NCI-H2081 treated with DMSO at 0.1 percent for 48 hours (cell line): ENCODE measurements at regions not wholly inside any gene's neighbourhood (a gene's known extent, or its start where the extent isn't known, plus 50 kb on each side); places are given as distances from the start of the nearest gene placed in this dataset.
"Not testable (repeated sequence)": the region's sequence is repeated elsewhere in the genome, so short reads cannot be mapped to it uniquely, and the experiment has no call there.

Source experiments
- DNase-seq: peaks from one replicate; lab custom pipeline; 2025; lab: John Stamatoyannopoulos, UW

- DNase-seq = no peak
Measured at GRCh38 chr6:91196729-91197128, 609.9 kb upstream of the MAP3K7 start.

GRCh38 chr6:91193446-91193845 lies 606.6 kb upstream of the MAP3K7 start:
- DNase-seq = no peak

GRCh38 chr6:91190041-91190440 lies 603.2 kb upstream of the MAP3K7 start:
- not testable (repeated sequence) for DNase-seq

- no peak for DNase-seq
Measured at GRCh38 chr6:91185072-91185471, 598.2 kb upstream of the MAP3K7 start.

GRCh38 chr6:91181416-91181815 lies 594.5 kb upstream of the MAP3K7 start:
- no peak for DNase-seq

GRCh38 chr6:91173651-91174050 lies 586.8 kb upstream of the MAP3K7 start:
- no peak for DNase-seq

- no peak for DNase-seq
Measured at GRCh38 chr6:91173186-91173585, 586.3 kb upstream of the MAP3K7 start.

GRCh38 chr6:91171754-91172462 lies 585.0 kb upstream of the MAP3K7 start:
- DNase-seq = no peak

- DNase-seq = no peak
Measured at GRCh38 chr6:91167846-91168245, 581.0 kb upstream of the MAP3K7 start.

- no peak for DNase-seq
Measured at GRCh38 chr6:91166271-91167046, 579.6 kb upstream of the MAP3K7 start.

GRCh38 chr6:91164105-91164504 lies 577.2 kb upstream of the MAP3K7 start:
- DNase-seq = no peak

- no peak for DNase-seq
Measured at GRCh38 chr6:91161246-91161645, 574.4 kb upstream of the MAP3K7 start.

- no peak for DNase-seq
Measured at GRCh38 chr6:91155129-91155785, 568.4 kb upstream of the MAP3K7 start.

GRCh38 chr6:91152824-91153223 lies 566.0 kb upstream of the MAP3K7 start:
- DNase-seq = no peak

GRCh38 chr6:91149956-91150705 lies 563.3 kb upstream of the MAP3K7 start:
- no peak for DNase-seq

- no peak for DNase-seq
Measured at GRCh38 chr6:91149246-91149955, 562.5 kb upstream of the MAP3K7 start.

GRCh38 chr6:91144126-91144525 lies 557.3 kb upstream of the MAP3K7 start:
- DNase-seq = no peak

- no peak for DNase-seq
Measured at GRCh38 chr6:91142154-91142553, 555.3 kb upstream of the MAP3K7 start.

- no peak for DNase-seq
Measured at GRCh38 chr6:91141346-91141745, 554.5 kb upstream of the MAP3K7 start.

GRCh38 chr6:91140449-91140848 lies 553.6 kb upstream of the MAP3K7 start:
- DNase-seq = no peak

GRCh38 chr6:91137286-91137685 lies 550.4 kb upstream of the MAP3K7 start:
- no peak for DNase-seq
